Activated naive CD8-positive, alpha-beta T cell treated with anti-CD3 and anti-CD28 coated beads, Interleukin-2, amount 50 U/mL, for 16 hours (primary cell): ENCODE measurements at regions not wholly inside any gene's neighbourhood (a gene's known extent, or its start where the extent isn't known, plus 50 kb on each side); places are given as distances from the start of the nearest gene placed in this dataset.

Experiments
- DNase-seq: peaks from one replicate; pipeline ENCODE4 v3.0.0-alpha.2; 2020; ENCODE audit warnings: low read depth, low spot score

- no peak for DNase-seq
Observed at GRCh38 chr20:51335329-51335841, 207.1 kb downstream of the NFATC2 start.

- DNase-seq: no peak
Observed at GRCh38 chr20:51334609-51335008, 207.9 kb downstream of the NFATC2 start.

DNA sequence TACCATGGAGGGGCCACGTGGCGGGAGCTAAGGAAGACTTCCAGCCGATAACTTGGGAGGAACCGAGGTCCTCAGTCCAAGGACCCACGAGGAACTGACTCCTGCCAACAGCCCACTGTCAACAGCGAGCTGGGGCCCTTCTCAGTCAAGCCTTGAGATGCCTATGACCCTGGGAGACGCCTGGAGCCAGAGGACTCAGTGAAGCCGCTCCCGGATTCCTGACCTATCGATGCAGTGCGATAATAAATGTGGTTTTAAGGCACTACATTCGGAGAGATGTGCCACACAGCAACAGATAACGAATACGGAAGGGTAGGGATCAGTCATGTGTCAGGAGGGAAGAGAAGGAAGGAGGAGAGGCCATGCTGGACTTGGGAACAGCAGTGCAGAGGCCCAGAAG is 208.5 kb downstream of the NFATC2 start:
- no peak for DNase-seq

GRCh38 chr20:51333446-51333845 is 209.1 kb downstream of the NFATC2 start:
- DNase-seq: no peak

DNA sequence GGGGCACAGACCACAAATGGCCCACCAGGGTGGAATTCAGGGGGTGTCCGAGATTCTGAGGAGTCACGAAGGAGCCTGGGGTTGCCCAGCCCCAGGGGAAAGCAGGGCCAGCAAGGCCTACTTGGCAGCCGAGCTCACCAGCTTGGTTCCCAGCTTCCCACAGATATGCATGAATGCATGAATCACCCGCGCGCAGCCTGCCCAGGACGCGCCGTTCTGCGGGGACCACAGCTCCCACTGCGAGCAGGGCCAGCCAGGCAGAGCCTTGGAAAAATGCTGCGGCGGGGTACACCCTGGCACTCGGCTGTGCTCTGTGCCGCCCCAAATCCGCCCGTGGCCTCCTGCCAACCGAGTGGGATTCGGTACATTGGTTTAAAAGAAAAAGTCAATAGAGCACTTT is 211.0 kb downstream of the NFATC2 start:
- no peak for DNase-seq

- DNase-seq: no peak
Observed at GRCh38 chr20:51329845-51330244, 212.7 kb downstream of the NFATC2 start.

- DNase-seq: no peak
Observed at GRCh38 chr20:51327251-51327841, 215.2 kb downstream of the NFATC2 start.

DNA sequence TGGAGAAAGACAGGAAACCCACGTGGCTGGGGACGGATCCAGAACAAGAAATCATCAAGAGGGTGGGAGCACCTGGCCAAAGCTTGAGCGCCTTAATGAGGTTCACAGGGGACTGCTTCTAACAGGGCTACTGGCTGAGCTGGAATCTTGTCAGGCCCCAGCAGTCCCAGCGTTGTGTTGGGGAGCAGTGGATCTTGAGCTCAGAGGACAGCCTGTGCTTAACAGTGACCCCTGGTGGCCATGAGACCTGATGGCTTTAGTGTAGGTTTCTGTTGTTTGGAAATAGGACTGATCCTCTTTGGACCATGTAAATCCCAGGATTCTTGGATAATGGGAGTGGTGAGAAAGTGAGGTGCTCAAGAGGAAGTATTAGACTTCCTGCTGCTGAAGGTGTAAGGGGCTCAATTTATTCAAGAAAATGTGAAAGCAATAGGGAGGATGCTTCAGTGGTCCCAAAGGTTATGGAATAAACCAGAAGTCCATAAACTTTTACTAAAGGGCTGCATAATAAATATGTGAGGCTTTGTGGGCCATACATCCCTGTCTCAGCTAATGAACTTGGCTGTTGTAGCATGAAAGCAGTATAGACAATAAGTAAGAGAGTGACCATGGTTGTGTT is 216.2 kb downstream of the NFATC2 start:
- DNase-seq: no peak

- no peak for DNase-seq
Observed at GRCh38 chr20:51322164-51322707, 220.3 kb downstream of the NFATC2 start.

GRCh38 chr20:51321343-51322163 is 221.0 kb downstream of the NFATC2 start:
- no peak for DNase-seq

- DNase-seq: no peak
Observed at GRCh38 chr20:51319522-51319921, 223.0 kb downstream of the NFATC2 start.

- peak; percentile 13 for DNase-seq
Observed at GRCh38 chr20:51318058-51318949, 224.2 kb downstream of the NFATC2 start.

- DNase-seq: no peak
Observed at GRCh38 chr20:51315390-51315789, 227.1 kb downstream of the NFATC2 start.

- DNase-seq: no peak
Observed at GRCh38 chr20:51313358-51313827, 229.1 kb downstream of the NFATC2 start.

DNA sequence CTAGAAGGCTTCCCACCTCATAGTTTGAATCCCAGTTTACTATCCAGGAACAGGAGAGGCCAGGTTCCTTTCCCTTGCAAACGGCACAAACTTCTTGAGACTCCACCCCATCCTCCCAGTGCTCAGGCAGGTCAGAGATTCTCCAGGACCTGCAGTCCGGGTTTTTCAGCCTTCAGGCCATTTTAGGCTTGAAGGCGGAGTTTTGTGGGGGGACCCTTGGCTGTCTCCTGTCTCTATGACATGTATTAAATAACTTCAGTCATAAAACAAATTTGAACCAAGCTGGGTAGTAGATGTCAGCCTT is 230.1 kb downstream of the NFATC2 start:
- DNase-seq: no peak

DNA sequence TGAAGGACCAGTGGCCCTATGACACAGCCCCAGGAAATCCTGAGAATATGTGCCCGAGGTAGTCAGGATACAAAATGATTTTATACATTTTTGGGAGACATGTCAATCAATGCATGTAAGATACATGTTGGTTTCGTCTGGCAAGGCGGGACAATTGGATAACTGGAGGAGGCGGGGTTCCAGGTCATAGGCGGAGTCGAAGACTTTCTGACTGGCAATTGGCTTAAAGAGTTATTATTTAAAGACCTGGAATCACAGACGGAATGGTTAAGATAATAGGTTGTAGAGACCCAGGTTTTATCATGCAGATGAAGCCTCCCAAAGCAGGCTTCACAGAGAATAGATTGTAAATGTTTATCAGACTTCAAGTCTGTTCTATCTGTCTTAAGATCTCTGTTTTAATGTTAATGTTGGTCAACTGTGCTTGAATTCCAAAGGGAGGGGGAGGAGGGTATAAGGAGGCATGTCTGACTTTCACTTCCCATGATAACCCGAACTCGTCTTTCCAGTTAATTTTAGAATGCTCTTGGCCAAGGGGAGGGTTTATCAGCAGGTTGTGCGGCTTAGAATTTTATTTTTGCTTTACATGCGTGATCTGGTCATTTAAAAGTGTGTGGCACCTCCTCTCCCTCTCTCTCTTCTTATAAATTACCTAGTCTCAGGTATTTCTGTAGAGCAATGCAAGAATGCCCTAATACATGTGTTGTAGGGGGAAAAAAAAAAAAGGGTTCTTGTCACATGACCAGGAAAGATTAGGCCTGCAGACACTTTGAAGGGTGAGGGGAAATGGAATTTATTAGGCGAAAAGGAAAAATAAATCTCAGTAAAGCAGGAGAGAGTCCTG is 230.7 kb downstream of the NFATC2 start:
- no peak for DNase-seq

- DNase-seq: no peak
Observed at GRCh38 chr20:51310216-51310615, 232.3 kb downstream of the NFATC2 start.

GRCh38 chr20:51309128-51309527 is 233.4 kb downstream of the NFATC2 start:
- DNase-seq: no peak

DNA sequence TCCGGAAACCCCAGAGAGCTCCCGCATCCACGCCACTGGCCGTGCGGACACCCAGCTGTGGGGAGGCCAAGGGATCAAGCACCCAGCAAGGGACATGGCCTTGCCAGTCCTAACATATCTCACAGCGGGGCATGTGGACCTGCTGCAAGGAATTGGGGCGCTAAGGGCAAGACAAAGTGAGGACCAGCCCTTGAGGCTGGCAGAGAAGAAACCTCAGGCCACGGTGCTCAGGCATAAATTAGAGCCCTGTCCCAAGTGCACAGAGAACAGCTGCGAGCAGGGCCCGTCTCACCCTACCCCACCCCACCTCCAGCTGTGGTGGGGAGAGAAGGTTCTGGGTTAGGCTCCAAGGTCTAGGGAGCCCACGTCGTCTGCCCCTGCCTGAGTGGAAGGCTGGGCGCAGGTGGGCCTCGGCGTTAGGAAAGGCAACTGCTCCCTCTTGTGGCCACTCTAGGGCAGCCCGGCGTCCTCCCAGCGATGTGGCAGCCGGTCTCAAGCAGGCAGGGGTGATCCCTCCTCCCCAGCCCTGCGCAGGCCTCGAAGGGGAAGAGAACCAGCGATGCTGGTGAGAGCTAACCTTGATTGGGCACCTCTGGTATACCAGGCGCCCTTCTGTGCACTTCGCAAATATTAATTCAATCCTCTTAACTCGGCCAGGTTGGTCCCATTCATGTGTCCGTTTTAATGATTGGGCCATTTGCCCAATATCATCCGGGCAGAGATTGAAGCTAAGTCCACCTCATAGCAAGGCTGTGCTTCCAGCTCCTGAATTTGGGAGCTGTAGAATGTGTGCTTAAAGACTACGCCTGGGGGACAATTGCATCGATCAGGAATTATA is 235.8 kb downstream of the NFATC2 start:
- peak; percentile 47 for DNase-seq

GRCh38 chr20:51306081-51306480 is 236.4 kb downstream of the NFATC2 start:
- no peak for DNase-seq
